Thoracic aorta (tissue), 2 donors: ENCODE measurements at regions not wholly inside any gene's neighbourhood (a gene's known extent, or its start where the extent isn't known, plus 50 kb on each side); places are given as distances from the start of the nearest gene placed in this dataset.

ENCODE experiments used
- ATAC-seq: fragments of 150-250 bp; one replicate; pipeline ENCODE4 v1.8.0; 2017; ENCODE audit warnings: low read depth; ENCODE audit not compliant: insufficient number of reproducible peaks, low FRiP score
- DNase-seq: peaks from one replicate; pipeline ENCODE4 v3.0.0-alpha.2; 2020; ENCODE audit warnings: low spot score
- H3K27ac ChIP-seq, 2 donors: fragments of 200-600 bp; sonication (generic); 1 replicate in 1 of 2; 2 replicates in 1 of 2; pipeline ENCODE4 v1.5.1; 2016; ENCODE audit warnings: mild to moderate bottlenecking in 2 of 2, moderate library complexity in 2 of 2
- H3K27me3 ChIP-seq: fragments of 200-600 bp; sonication (generic); replicated peaks from 2 replicates; pipeline ENCODE4 v1.6.0; 2016; ENCODE audit warnings: mild to moderate bottlenecking; ENCODE audit not compliant: insufficient read depth
- H3K36me3 ChIP-seq: fragments of 200-600 bp; sonication (generic); one replicate; pipeline ENCODE4 v1.5.1; 2016
- H3K4me1 ChIP-seq, 2 donors: fragments of 200-600 bp; sonication (generic); 1 replicate in 1 of 2; 2 replicates in 1 of 2; pipeline versions ENCODE4 v1.5.1 to v1.6.0; 2016; ENCODE audit warnings: low read depth in 2 of 2, mild to moderate bottlenecking in 1 of 2; ENCODE audit not compliant: control insufficient read depth in 1 of 2
- H3K4me3 ChIP-seq: fragments of 200-600 bp; sonication (generic); 2 replicates; pipeline ENCODE4 v1.5.1; 2016; ENCODE audit warnings: mild to moderate bottlenecking
- H3K9me3 ChIP-seq: fragments of 200-600 bp; sonication (generic); 2 replicates; pipeline ENCODE4 v1.5.1; 2016
- TF ChIP-seq, protein P1 (sequence below): fragments of 200-600 bp; sonication (generic); IDR thresholded peaks from one replicate; pipeline ENCODE4 v1.5.1; 2019; ENCODE audit warnings: antibody characterized with exemption

DNA sequence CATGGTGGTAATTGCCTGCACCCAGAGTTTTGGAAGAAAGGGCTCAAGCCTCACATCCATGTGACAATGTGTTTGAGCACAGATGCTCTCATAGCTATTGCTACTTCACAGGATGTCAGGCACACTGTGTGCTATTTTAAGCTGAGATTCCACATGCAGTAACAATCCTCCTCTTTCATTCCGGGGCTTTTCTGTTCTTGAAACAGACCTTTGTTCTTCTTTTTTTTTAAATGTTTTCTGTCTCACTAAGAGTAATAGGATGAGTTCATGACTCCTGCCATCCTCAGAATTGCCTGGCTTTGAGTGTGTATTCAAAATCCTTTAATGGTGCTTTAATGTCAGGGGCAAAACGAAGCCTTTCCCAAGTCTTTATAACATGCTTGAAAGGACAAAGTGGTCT lies 198.9 kb downstream of the ABCC12 start:
- H3K36me3 ChIP-seq: no peaks in the 10 kb centered on the region
- no peaks in the 10 kb centered on the region for H3K27me3 ChIP-seq
- H3K27ac ChIP-seq: no peak overlapping the region
- H3K4me3 ChIP-seq: no peak overlapping the region
- no peaks in the 10 kb centered on the region for H3K4me1 ChIP-seq
- TF ChIP-seq, protein P1, sequence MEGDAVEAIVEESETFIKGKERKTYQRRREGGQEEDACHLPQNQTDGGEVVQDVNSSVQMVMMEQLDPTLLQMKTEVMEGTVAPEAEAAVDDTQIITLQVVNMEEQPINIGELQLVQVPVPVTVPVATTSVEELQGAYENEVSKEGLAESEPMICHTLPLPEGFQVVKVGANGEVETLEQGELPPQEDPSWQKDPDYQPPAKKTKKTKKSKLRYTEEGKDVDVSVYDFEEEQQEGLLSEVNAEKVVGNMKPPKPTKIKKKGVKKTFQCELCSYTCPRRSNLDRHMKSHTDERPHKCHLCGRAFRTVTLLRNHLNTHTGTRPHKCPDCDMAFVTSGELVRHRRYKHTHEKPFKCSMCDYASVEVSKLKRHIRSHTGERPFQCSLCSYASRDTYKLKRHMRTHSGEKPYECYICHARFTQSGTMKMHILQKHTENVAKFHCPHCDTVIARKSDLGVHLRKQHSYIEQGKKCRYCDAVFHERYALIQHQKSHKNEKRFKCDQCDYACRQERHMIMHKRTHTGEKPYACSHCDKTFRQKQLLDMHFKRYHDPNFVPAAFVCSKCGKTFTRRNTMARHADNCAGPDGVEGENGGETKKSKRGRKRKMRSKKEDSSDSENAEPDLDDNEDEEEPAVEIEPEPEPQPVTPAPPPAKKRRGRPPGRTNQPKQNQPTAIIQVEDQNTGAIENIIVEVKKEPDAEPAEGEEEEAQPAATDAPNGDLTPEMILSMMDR: no peak
- DNase-seq: no peak
- no peaks in the 10 kb centered on the region for H3K9me3 ChIP-seq
- no peak for ATAC-seq

GRCh38 chr16:47949714-47950113 lies 206.1 kb downstream of the ABCC12 start:
- DNase-seq: no peak

GRCh38 chr16:47949276-47949675 lies 206.5 kb downstream of the ABCC12 start:
- Histone ChIP-seq H3K9me3 (no peaks in the 10 kb centered on the region), H3K27ac (no peak overlapping the region), H3K4me3 (no peak overlapping the region), H3K4me1 (no peaks in the 10 kb centered on the region), H3K27me3 (no peaks in the 10 kb centered on the region), H3K36me3 (no peaks in the 10 kb centered on the region)
- TF ChIP-seq, protein P1: no peak
- no peak for ATAC-seq
- DNase-seq: no peak

More at GRCh38 chr16:47949714-47950113, 206.1 kb downstream of the ABCC12 start:
- Histone ChIP-seq H3K27ac (no peak overlapping the region), H3K27me3 (no peaks in the 10 kb centered on the region), H3K4me3 (no peak overlapping the region), H3K9me3 (no peaks in the 10 kb centered on the region), H3K36me3 (no peaks in the 10 kb centered on the region), H3K4me1 (no peaks in the 10 kb centered on the region)
- ATAC-seq: no peak
- TF ChIP-seq, protein P1: no peak

DNA sequence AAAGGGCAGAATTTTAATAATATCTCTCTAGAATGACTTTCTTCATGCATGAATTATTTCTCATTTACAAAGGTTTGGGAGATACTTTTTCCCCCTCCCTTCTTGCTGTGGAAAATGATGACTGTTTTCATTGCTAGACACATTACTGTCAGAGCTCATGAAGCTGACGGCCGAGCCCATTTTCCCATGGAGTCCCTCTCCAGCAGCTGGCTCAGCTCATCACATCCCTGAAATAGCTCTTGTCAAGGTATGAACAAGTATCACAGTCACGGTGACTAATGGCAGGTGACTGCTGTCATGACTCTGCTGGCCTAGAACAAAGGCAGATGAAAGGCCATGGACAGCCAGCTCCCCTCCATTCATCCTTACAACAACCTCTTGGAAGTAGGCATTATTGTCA lies 208.1 kb downstream of the ABCC12 start:
- H3K4me3 ChIP-seq: no peak overlapping the region
- ATAC-seq (no peak), DNase-seq (no peak)
- TF ChIP-seq, protein P1: no peak
- no peaks in the 10 kb centered on the region for H3K9me3 ChIP-seq
- peaks cover 6% of the 10 kb centered on the region for H3K27me3 ChIP-seq
- no peaks in the 10 kb centered on the region for H3K36me3 ChIP-seq
- H3K27ac ChIP-seq: no peak overlapping the region
- H3K4me1 ChIP-seq: no peaks in the 10 kb centered on the region

GRCh38 chr16:47946092-47946491 lies 209.7 kb downstream of the ABCC12 start:
- Histone ChIP-seq H3K36me3 (no peaks in the 10 kb centered on the region), H3K4me1 (no peaks in the 10 kb centered on the region), H3K9me3 (no peaks in the 10 kb centered on the region), H3K4me3 (no peak overlapping the region), H3K27me3 (peaks cover 6% of the 10 kb centered on the region), H3K27ac (no peak overlapping the region)
- DNase-seq (no peak), ATAC-seq (no peak)
- TF ChIP-seq, protein P1: no peak
